ENCODE measurements at regions not wholly inside any gene's neighbourhood (a gene's known extent, or its start where the extent isn't known, plus 50 kb on each side); places are given as distances from the start of the nearest gene placed in this dataset.

DNA sequence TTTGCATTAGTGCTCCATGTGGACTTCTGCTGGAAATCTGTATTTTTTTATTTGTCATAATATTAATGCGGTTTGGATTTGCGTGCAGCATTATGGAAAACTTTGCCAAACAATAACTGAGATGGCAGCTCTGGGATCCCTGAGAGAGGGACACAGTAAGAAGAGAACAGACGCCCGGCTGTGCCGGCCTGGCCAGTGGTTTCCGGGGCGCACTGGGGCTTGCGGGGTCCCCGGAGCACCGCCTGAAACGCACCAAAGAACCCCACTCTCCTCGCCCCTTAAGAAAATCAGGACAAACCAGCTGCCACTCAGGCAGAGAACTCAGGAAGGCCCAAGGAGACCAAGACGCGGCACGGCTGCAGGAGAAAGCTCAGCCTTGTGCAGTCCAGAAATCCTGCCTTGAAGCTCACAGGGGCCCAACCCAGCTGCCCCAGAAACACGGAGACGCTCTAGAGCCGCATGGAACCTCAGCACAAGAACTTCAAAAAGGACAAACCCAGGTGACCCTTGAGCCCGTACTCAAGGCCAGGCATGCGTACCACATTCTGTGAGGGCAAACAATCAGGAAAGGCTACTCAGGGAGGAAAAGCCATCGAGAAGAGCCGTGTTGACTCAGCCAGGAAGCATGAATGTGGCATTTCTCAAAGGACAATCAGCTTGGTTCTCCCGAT, 226.5 kb upstream of the CDYL start:
- Mint-ChIP-seq H3K4me3 (no peak overlapping the region), H3K4me1 (ENCODE audit: low read depth) (no peaks in the 10 kb centered on the region), H3K36me3 (ENCODE audit: low read depth) (no peaks in the 10 kb centered on the region), H3K27ac (no peak overlapping the region), H3K9me3 (no peaks in the 10 kb centered on the region), H3K27me3 (ENCODE audit: low read depth) (peaks cover under 1% of the 10 kb centered on the region)
- no peak for DNase-seq (ENCODE audit: low spot score)

DNA sequence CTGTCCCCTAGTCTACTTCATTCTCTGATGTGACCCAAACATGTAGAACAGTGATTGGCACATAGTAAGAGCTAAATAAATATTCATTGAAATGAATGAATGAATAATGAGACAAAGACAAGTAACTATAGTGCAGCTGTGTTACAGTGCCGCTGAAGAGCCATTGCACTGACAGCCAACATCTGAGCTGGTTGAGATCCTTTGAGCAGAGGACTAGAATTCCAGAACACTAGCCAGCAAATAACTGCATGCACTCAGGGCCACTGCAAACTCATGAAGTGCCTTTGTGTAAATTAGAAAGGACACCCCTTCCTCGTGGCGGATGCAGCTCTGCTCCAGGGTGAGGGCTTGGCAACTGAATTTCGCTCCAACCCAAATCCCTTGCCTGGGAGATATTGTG, 230.3 kb upstream of the CDYL start:
- Mint-ChIP-seq H3K27ac (no peak overlapping the region), H3K36me3 (ENCODE audit: low read depth) (no peaks in the 10 kb centered on the region), H3K4me1 (ENCODE audit: low read depth) (no peaks in the 10 kb centered on the region), H3K9me3 (no peaks in the 10 kb centered on the region), H3K27me3 (ENCODE audit: low read depth) (peaks cover 2% of the 10 kb centered on the region), H3K4me3 (no peak overlapping the region)
- DNase-seq (ENCODE audit: low spot score), result no peak

DNA sequence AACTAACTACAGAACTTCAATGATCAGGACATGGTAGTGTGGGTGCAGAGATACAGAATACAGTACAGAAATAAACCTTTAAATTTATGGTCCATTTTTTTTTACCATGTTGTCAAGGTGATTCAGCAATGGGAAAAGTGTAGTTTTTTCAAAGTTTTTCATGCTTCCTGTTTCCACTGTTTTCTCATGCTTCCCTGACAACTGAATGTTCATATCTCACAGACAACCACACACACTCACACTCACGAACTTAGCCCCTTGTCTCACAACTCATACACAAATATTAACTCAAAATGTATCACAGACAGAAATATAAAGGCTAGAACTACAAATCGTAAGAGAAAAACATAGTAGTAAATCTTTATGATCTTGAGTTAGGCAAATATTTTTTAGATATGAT, 232.6 kb upstream of the CDYL start:
- H3K9me3 Mint-ChIP-seq, result no peaks in the 10 kb centered on the region
- no peaks in the 10 kb centered on the region for H3K36me3 Mint-ChIP-seq (ENCODE audit: low read depth)
- no peak overlapping the region for H3K4me3 Mint-ChIP-seq
- no peaks in the 10 kb centered on the region for H3K4me1 Mint-ChIP-seq (ENCODE audit: low read depth)
- H3K27me3 Mint-ChIP-seq (ENCODE audit: low read depth), result peaks cover 2% of the 10 kb centered on the region
- DNase-seq (ENCODE audit: low spot score), result no peak
- no peak overlapping the region for H3K27ac Mint-ChIP-seq

DNA sequence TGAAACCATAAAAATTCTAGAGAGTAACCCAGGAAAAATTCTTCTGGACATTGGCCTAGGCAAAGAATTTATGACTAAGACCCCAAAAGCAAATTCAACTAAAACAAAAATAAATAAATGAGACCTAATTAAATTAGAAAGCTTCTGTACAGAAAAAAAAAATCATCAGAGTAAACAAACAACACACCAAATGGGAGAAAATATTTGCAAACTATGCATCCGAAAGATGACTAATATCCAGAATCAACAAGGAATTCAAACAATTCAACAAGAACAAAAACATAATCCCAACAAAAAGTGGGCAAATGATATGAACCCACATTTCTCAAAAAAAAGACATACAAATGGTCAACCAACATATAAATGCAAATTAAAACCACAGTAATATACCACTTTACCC, 242.6 kb upstream of the CDYL start:
- no peak for DNase-seq (ENCODE audit: low spot score)

GRCh38 chr6:4531406-4531805, 244.8 kb upstream of the CDYL start:
- H3K4me3 Mint-ChIP-seq, result no peak overlapping the region
- H3K9me3 Mint-ChIP-seq, result peaks cover 6% of the 10 kb centered on the region
- H3K36me3 Mint-ChIP-seq (ENCODE audit: low read depth), result no peaks in the 10 kb centered on the region
- peaks cover 5% of the 10 kb centered on the region for H3K27me3 Mint-ChIP-seq (ENCODE audit: low read depth)
- no peak for DNase-seq (ENCODE audit: low spot score)
- no peak overlapping the region for H3K27ac Mint-ChIP-seq
- no peaks in the 10 kb centered on the region for H3K4me1 Mint-ChIP-seq (ENCODE audit: low read depth)

More for the DNA sequence above, 242.6 kb upstream of the CDYL start:
- Mint-ChIP-seq H3K36me3 (ENCODE audit: low read depth) (no peaks in the 10 kb centered on the region), H3K4me3 (no peak overlapping the region), H3K27ac (no peak overlapping the region), H3K9me3 (peaks cover 6% of the 10 kb centered on the region), H3K4me1 (ENCODE audit: low read depth) (no peaks in the 10 kb centered on the region), H3K27me3 (ENCODE audit: low read depth) (peaks cover 8% of the 10 kb centered on the region)

- no peak for DNase-seq (ENCODE audit: low spot score)
- H3K9me3 Mint-ChIP-seq, result no peaks in the 10 kb centered on the region
- H3K4me3 Mint-ChIP-seq, result no peak overlapping the region
- H3K27ac Mint-ChIP-seq, result no peak overlapping the region
- no peaks in the 10 kb centered on the region for H3K4me1 Mint-ChIP-seq (ENCODE audit: low read depth)
- H3K36me3 Mint-ChIP-seq (ENCODE audit: low read depth), result no peaks in the 10 kb centered on the region
- H3K27me3 Mint-ChIP-seq (ENCODE audit: low read depth), result peaks cover 9% of the 10 kb centered on the region
These were observed 253.8 kb upstream of the CDYL start for GRCh38 chr6:4522453-4522852.

DNA sequence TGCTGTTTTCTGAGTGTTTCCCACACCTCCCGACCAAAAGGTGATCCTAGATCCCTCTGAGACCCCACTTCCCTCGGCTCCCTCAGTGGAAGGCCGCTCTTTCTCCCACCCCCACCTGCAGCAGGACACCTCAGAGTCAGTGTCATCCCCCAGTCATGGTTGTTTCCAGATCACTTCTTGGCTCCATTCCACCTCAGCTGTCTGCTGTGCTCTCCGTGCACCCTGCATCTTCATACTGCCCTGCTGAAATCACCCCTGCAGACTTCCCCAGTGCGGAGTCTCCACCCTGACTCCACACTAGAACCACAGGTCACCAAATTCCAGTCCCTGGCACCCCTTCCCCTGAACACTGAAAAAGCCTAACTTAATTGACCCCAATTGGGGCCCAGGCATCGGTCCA, 255.1 kb upstream of the CDYL start:
- H3K4me3 Mint-ChIP-seq, result no peak overlapping the region
- no peaks in the 10 kb centered on the region for H3K9me3 Mint-ChIP-seq
- H3K27ac Mint-ChIP-seq, result no peak overlapping the region
- peaks cover 9% of the 10 kb centered on the region for H3K27me3 Mint-ChIP-seq (ENCODE audit: low read depth)
- H3K36me3 Mint-ChIP-seq (ENCODE audit: low read depth), result no peaks in the 10 kb centered on the region
- no peaks in the 10 kb centered on the region for H3K4me1 Mint-ChIP-seq (ENCODE audit: low read depth)
- no peak for DNase-seq (ENCODE audit: low spot score)

DNA sequence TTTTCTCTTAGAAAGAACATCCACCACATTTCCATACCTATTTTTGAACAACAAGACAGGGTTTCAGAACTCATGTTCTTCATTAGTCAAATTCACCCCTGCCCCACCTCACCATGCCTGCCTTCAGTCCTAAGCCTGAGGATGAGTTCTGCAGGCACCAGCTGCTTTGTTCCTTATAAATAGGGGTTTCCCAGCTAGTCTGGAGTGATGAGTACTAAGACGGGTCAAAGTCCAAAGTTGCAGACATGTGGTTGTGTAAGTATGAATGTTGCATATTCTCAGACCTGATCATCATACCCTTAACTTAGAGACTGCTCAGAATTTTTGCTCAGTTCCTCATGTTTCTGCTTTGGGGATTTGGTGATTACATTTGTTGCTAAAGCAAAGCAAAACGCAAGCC, 257.7 kb upstream of the CDYL start:
- no peak for DNase-seq (ENCODE audit: low spot score)
- no peak overlapping the region for H3K27ac Mint-ChIP-seq
- H3K4me1 Mint-ChIP-seq (ENCODE audit: low read depth), result no peaks in the 10 kb centered on the region
- H3K36me3 Mint-ChIP-seq (ENCODE audit: low read depth), result no peaks in the 10 kb centered on the region
- peaks cover 6% of the 10 kb centered on the region for H3K27me3 Mint-ChIP-seq (ENCODE audit: low read depth)
- no peaks in the 10 kb centered on the region for H3K9me3 Mint-ChIP-seq
- H3K4me3 Mint-ChIP-seq, result no peak overlapping the region

- no peak overlapping the region for H3K4me3 Mint-ChIP-seq
- H3K36me3 Mint-ChIP-seq (ENCODE audit: low read depth), result no peaks in the 10 kb centered on the region
- DNase-seq (ENCODE audit: low spot score), result no peak
- no peaks in the 10 kb centered on the region for H3K27me3 Mint-ChIP-seq (ENCODE audit: low read depth)
- no peaks in the 10 kb centered on the region for H3K9me3 Mint-ChIP-seq
- H3K27ac Mint-ChIP-seq, result no peak overlapping the region
- no peaks in the 10 kb centered on the region for H3K4me1 Mint-ChIP-seq (ENCODE audit: low read depth)
These were observed 260.0 kb upstream of the CDYL start for GRCh38 chr6:4516206-4516605.

DNA sequence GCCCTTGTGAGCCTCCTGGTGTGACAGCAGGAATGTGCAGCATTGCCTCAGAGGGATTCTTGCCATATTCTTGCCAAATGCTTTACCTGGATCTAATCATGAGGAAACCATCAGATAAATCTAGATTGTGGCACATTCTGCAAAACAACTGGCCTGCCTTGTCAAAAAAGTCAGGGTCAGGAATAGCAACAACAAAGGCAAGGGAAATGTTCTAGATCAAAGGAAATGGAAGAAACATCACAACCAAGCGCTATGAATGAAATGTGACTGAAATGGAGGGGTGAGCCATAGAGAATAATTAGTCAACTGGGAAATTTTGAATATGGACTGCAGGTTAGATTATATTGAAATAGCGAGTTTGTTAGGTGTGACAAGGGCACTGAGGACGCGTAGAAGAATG, 262.6 kb upstream of the CDYL start:
- Mint-ChIP-seq H3K4me3 (no peak overlapping the region), H3K9me3 (no peaks in the 10 kb centered on the region), H3K27me3 (ENCODE audit: low read depth) (no peaks in the 10 kb centered on the region), H3K27ac (no peak overlapping the region), H3K4me1 (ENCODE audit: low read depth) (no peaks in the 10 kb centered on the region), H3K36me3 (ENCODE audit: low read depth) (no peaks in the 10 kb centered on the region)
- DNase-seq (ENCODE audit: low spot score), result no peak

DNA sequence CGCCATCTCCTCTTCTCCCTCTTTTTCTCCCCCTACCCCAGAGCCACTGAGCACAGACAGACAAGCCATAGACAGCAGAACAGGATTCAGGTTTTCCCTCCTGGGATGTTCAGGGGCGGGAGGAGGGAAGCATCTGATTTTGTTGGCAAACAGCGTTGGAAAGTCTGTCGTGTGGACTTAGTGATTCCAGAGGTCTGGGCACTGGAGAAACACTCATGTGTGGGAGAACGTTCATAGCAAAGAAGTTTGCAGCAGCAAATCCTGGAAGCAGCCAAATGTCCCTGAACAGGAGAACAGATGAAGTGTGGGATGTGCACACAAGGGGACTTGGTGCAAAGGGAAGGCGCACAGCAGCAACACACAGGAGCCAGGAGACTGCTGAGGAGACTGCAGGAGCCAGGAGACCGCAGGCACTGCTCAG, 264.1 kb upstream of the CDYL start:
- H3K4me1 Mint-ChIP-seq (ENCODE audit: low read depth), result no peaks in the 10 kb centered on the region
- DNase-seq (ENCODE audit: low spot score), result no peak
- H3K27ac Mint-ChIP-seq, result no peak overlapping the region
- H3K27me3 Mint-ChIP-seq (ENCODE audit: low read depth), result no peaks in the 10 kb centered on the region
- H3K4me3 Mint-ChIP-seq, result no peak overlapping the region
- H3K36me3 Mint-ChIP-seq (ENCODE audit: low read depth), result no peaks in the 10 kb centered on the region
- H3K9me3 Mint-ChIP-seq, result no peaks in the 10 kb centered on the region

DNA sequence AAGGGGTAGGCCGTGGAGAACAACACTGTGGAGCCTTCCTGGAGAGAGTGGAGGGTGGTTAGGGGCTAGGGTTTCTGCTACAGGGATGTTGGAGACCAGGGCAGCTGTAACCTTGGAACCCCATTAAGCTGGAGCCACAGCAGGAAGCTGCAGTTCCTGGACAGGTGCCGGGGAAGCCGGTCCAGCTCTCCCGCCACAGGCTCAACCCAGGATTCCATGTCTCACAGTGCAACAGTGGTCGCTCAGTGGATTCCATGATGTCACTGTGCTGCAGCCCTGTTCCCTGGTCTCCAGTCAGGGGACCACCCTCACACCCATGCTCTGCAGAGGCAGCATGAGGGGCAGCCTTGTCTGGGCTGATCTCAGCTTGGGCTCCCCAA, 264.6 kb upstream of the CDYL start:
- no peaks in the 10 kb centered on the region for H3K9me3 Mint-ChIP-seq
- no peaks in the 10 kb centered on the region for H3K27me3 Mint-ChIP-seq (ENCODE audit: low read depth)
- H3K27ac Mint-ChIP-seq, result no peak overlapping the region
- no peak for DNase-seq (ENCODE audit: low spot score)
- H3K4me1 Mint-ChIP-seq (ENCODE audit: low read depth), result no peaks in the 10 kb centered on the region
- no peak overlapping the region for H3K4me3 Mint-ChIP-seq
- no peaks in the 10 kb centered on the region for H3K36me3 Mint-ChIP-seq (ENCODE audit: low read depth)

DNA sequence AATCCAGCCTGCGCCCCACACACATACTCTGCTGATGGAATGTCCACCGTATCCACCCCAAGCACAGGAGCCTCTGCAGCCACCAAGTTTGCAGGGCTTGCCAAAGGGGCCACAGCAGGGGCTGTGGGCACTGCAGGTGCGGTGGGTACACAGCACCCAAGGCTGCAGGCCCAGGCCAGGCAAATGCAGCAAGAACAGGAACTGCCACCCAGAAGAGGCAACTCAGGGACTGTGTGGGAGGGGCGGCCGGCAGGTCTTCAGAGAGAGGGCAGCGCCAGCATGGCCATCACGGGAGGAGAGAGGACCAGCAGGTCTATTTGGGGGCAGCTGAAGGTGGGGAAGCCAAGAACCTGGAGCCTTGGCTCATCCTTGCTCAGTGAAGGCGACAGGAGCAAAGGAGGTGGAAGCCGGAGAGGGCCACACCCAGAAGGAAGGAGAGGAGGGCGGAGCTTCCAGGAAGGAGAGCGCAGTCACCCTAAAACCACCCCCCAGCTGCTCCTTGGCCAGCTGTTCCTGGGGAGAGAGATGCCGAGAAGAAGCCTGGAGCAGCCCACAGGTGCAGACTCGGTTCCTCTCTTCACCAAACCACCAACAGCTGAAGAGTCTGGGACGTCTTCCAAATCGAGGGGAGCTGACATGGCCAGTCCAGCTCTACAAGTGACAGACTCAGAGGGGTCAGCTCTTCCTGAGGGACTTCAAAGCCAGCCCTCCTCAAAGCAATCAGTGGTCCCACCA, 265.1 kb upstream of the CDYL start:
- no peak for DNase-seq (ENCODE audit: low spot score)
- H3K4me1 Mint-ChIP-seq (ENCODE audit: low read depth), result no peaks in the 10 kb centered on the region
- no peak overlapping the region for H3K4me3 Mint-ChIP-seq
- H3K27ac Mint-ChIP-seq, result no peak overlapping the region
- no peaks in the 10 kb centered on the region for H3K9me3 Mint-ChIP-seq
- H3K36me3 Mint-ChIP-seq (ENCODE audit: low read depth), result no peaks in the 10 kb centered on the region
- H3K27me3 Mint-ChIP-seq (ENCODE audit: low read depth), result no peaks in the 10 kb centered on the region

- DNase-seq (ENCODE audit: low spot score), result no peak
- Mint-ChIP-seq H3K36me3 (ENCODE audit: low read depth) (no peaks in the 10 kb centered on the region), H3K27me3 (ENCODE audit: low read depth) (no peaks in the 10 kb centered on the region), H3K27ac (no peak overlapping the region), H3K4me1 (ENCODE audit: low read depth) (no peaks in the 10 kb centered on the region), H3K4me3 (no peak overlapping the region), H3K9me3 (no peaks in the 10 kb centered on the region)
These were observed 265.9 kb upstream of the CDYL start for GRCh38 chr6:4510317-4510716.

- Mint-ChIP-seq H3K27me3 (ENCODE audit: low read depth) (no peaks in the 10 kb centered on the region), H3K4me1 (ENCODE audit: low read depth) (no peaks in the 10 kb centered on the region), H3K9me3 (no peaks in the 10 kb centered on the region), H3K27ac (no peak overlapping the region), H3K36me3 (ENCODE audit: low read depth) (no peaks in the 10 kb centered on the region), H3K4me3 (no peak overlapping the region)
- no peak for DNase-seq (ENCODE audit: low spot score)
These were observed 266.7 kb upstream of the CDYL start for GRCh38 chr6:4509506-4509905.
